HFFc6 (cell line): ENCODE measurements at regions not wholly inside any gene's neighbourhood (a gene's known extent, or its start where the extent isn't known, plus 50 kb on each side); places are given as distances from the start of the nearest gene placed in this dataset.

Experiments used
- DNase-seq: peaks from one replicate; pipeline ENCODE4 v3.0.0-alpha.2; 2018
- H3K27ac Mint-ChIP-seq: 2 replicates; pipeline ENCODE4 v1.8.0; 2020; ENCODE audit warnings: mild to moderate bottlenecking, mixed read lengths
- H3K27me3 Mint-ChIP-seq: 2 replicates; pipeline ENCODE4 v1.8.0; 2021; ENCODE audit warnings: mild to moderate bottlenecking, moderate library complexity, mixed read lengths; ENCODE audit not compliant: insufficient read depth
- H3K36me3 Mint-ChIP-seq: 2 replicates; pipeline ENCODE4 v1.8.0; 2021; ENCODE audit warnings: low read depth, mixed read lengths
- H3K4me1 Mint-ChIP-seq: 2 replicates; pipeline ENCODE4 v1.8.0; 2020; ENCODE audit warnings: low read depth, mixed read lengths
- H3K4me3 Mint-ChIP-seq: 2 replicates; pipeline ENCODE4 v1.8.0; 2020; ENCODE audit warnings: mild to moderate bottlenecking, moderate library complexity, mixed read lengths
- H3K9me3 Mint-ChIP-seq: 2 replicates; pipeline ENCODE4 v1.8.0; 2020; ENCODE audit warnings: mild to moderate bottlenecking, mixed read lengths
- CTCF ChIP-seq: fragments of 200-600 bp; sonication (generic); IDR thresholded peaks from 2 replicates; pipeline ENCODE4 v1.5.0; 2021; ENCODE audit warnings: antibody characterized with exemption, mild to moderate bottlenecking

GRCh38 chr9:89841456-89841855 lies 236.6 kb downstream of the GADD45G start:
- peaks cover 5% of the 10 kb centered on the region for H3K36me3 Mint-ChIP-seq
- no peaks in the 10 kb centered on the region for H3K4me1 Mint-ChIP-seq
- TF ChIP-seq CTCF = no peak
- no peak overlapping the region for H3K4me3 Mint-ChIP-seq
- H3K9me3 Mint-ChIP-seq = peaks cover 64% of the 10 kb centered on the region
- no peaks in the 10 kb centered on the region; the same call in none of the 2 replicates for H3K27me3 Mint-ChIP-seq
- DNase-seq = no peak
- H3K27ac Mint-ChIP-seq = no peak overlapping the region

GRCh38 chr9:89842267-89842768 lies 237.5 kb downstream of the GADD45G start:
- TF ChIP-seq CTCF = no peak
- no peak for DNase-seq
- H3K4me3 Mint-ChIP-seq = no peak overlapping the region
- peaks cover 5% of the 10 kb centered on the region for H3K36me3 Mint-ChIP-seq
- H3K4me1 Mint-ChIP-seq = no peaks in the 10 kb centered on the region
- H3K27me3 Mint-ChIP-seq = no peaks in the 10 kb centered on the region; the same call in none of the 2 replicates
- H3K27ac Mint-ChIP-seq = no peak overlapping the region
- peaks cover 58% of the 10 kb centered on the region for H3K9me3 Mint-ChIP-seq

- no peak overlapping the region for H3K27ac Mint-ChIP-seq
- DNase-seq = no peak
- no peak for TF ChIP-seq CTCF
These were observed 238.3 kb downstream of the GADD45G start for GRCh38 chr9:89843074-89843473.

GRCh38 chr9:89843591-89843990 lies 238.8 kb downstream of the GADD45G start:
- H3K27me3 Mint-ChIP-seq = no peaks in the 10 kb centered on the region; the same call in none of the 2 replicates
- H3K9me3 Mint-ChIP-seq = peaks cover 62% of the 10 kb centered on the region
- H3K4me1 Mint-ChIP-seq = no peaks in the 10 kb centered on the region
- no peak overlapping the region for H3K27ac Mint-ChIP-seq
- TF ChIP-seq CTCF = no peak
- H3K4me3 Mint-ChIP-seq = no peak overlapping the region
- no peak for DNase-seq
- peaks cover 5% of the 10 kb centered on the region for H3K36me3 Mint-ChIP-seq

More at GRCh38 chr9:89843074-89843473, 238.3 kb downstream of the GADD45G start:
- Mint-ChIP-seq H3K36me3 (peaks cover 5% of the 10 kb centered on the region), H3K27me3 (no peaks in the 10 kb centered on the region; the same call in none of the 2 replicates), H3K9me3 (peaks cover 59% of the 10 kb centered on the region), H3K4me1 (no peaks in the 10 kb centered on the region), H3K4me3 (no peak overlapping the region)

- no peak overlapping the region for H3K27ac Mint-ChIP-seq
- peaks cover 5% of the 10 kb centered on the region for H3K36me3 Mint-ChIP-seq
- no peak overlapping the region for H3K4me3 Mint-ChIP-seq
- H3K27me3 Mint-ChIP-seq = peaks cover 2% of the 10 kb centered on the region
- TF ChIP-seq CTCF = no peak
- DNase-seq = no peak
- peaks cover 62% of the 10 kb centered on the region for H3K9me3 Mint-ChIP-seq
- H3K4me1 Mint-ChIP-seq = no peaks in the 10 kb centered on the region
These were observed 239.3 kb downstream of the GADD45G start for GRCh38 chr9:89844075-89844474.

- Mint-ChIP-seq H3K4me3 (no peak overlapping the region), H3K36me3 (peaks cover 5% of the 10 kb centered on the region), H3K27ac (no peak overlapping the region), H3K4me1 (no peaks in the 10 kb centered on the region), H3K9me3 (peaks cover 63% of the 10 kb centered on the region), H3K27me3 (peaks cover 2% of the 10 kb centered on the region)
- DNase-seq = no peak
- no peak for TF ChIP-seq CTCF
These were observed 239.7 kb downstream of the GADD45G start for GRCh38 chr9:89844535-89844934.
